ENCODE measurements at regions not wholly inside any gene's neighbourhood (a gene's known extent, or its start where the extent isn't known, plus 50 kb on each side); places are given as distances from the start of the nearest gene placed in this dataset.

DNA sequence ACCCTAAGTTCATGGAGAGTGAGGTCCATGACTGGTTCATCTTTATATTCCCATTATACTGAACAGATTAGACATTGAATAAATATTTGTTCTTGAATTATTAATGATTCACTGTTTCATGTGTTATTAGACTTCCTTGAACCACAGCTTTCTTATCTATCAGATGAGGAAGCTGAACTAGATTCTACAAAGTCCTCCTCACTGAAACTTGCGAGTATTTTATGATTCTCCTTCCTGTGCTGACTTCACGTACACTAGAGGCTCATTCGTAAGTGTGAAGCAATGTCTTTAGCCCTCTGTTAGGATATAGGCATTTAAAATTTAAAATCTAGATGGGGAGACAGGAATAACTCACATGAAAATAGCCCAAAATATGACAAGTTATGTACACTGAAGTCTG is 95.6 kb upstream of the IRF2BP2 start:
- ChIA-PET POLR2A (interaction anchor here (0.5 to 2.5 kb wide), 5 partner anchors 8 to 83 kb away, joined by 4 to 12 read pairs (median 4); no protein-coding TSS in a partner anchor), CTCF (ENCODE audit: unreplicated experiment) (no interaction called here)
- no peak overlapping the region for H3K4me2 ChIP-seq (ENCODE audit: low read length)
- no peak overlapping the region for H3K27ac ChIP-seq (ENCODE audit: low read depth, low read length, poor library complexity, severe bottlenecking)
- H3K9me3 ChIP-seq (ENCODE audit: low read length) = no peaks in the 10 kb centered on the region
- H3K4me3 ChIP-seq (ENCODE audit: low read depth, low read length, poor library complexity, severe bottlenecking) = no peak overlapping the region
- intact Hi-C loops (cut with micrococcal nuclease; ENCODE audit: unreplicated experiment) = no loop called here
- no peak for TF ChIP-seq CTCF (conservative IDR thresholded peaks at IDR 0.05; ENCODE audit: low read length)
- TF ChIP-seq EZH2phosphoT487 (IDR thresholded peaks at IDR 0.05; ENCODE audit: borderline replicate concordance, low read depth, low read length) = no peak
- 0 out of 2 replicates have a peak overlapping the region, but pooled peaks have one; percentile 16 for H2AFZ ChIP-seq (ENCODE audit: low read length)
- no peaks in the 10 kb centered on the region for H3K79me2 ChIP-seq (ENCODE audit: insufficient read depth, low read depth, low read length)
- no peaks in the 10 kb centered on the region for H3K4me1 ChIP-seq (ENCODE audit: insufficient read depth, low read length, poor library complexity, severe bottlenecking)
- no peak for DNase-seq (ENCODE audit: low spot score)
- no peaks in the 10 kb centered on the region for H3K9me2 ChIP-seq (ENCODE audit: insufficient read depth, low read length)
- no peaks in the 10 kb centered on the region for H4K20me1 ChIP-seq (ENCODE audit: insufficient read depth, low read length)
- H3K36me3 ChIP-seq (ENCODE audit: insufficient read depth, low read length) = no peaks in the 10 kb centered on the region
- no TSS peak for BruUV-seq (replicated peaks)

GRCh38 chr1:234704106-234704887 is 94.3 kb upstream of the IRF2BP2 start:
- no peaks in the 10 kb centered on the region for H4K20me1 ChIP-seq (ENCODE audit: insufficient read depth, low read length)
- no peaks in the 10 kb centered on the region for H3K9me3 ChIP-seq (ENCODE audit: low read length)
- H3K36me3 ChIP-seq (ENCODE audit: insufficient read depth, low read length) = no peaks in the 10 kb centered on the region
- POLR2A ChIA-PET = interaction anchor here (0.6 to 2.5 kb wide), 4 partner anchors 9 to 469 kb away, joined by 4 to 12 read pairs (median 6); no protein-coding TSS in a partner anchor
- no peaks in the 10 kb centered on the region for H3K4me1 ChIP-seq (ENCODE audit: insufficient read depth, low read length, poor library complexity, severe bottlenecking)
- no peaks in the 10 kb centered on the region for H3K79me2 ChIP-seq (ENCODE audit: insufficient read depth, low read depth, low read length)
- no peak overlapping the region for H3K4me2 ChIP-seq (ENCODE audit: low read length)
- no peak overlapping the region for H2AFZ ChIP-seq (ENCODE audit: low read length)
- no peak for TF ChIP-seq EZH2phosphoT487 (IDR thresholded peaks at IDR 0.05; ENCODE audit: borderline replicate concordance, low read depth, low read length)
- no peak for TF ChIP-seq CTCF (conservative IDR thresholded peaks at IDR 0.05; ENCODE audit: low read length)
- no peak overlapping the region for H3K4me3 ChIP-seq (ENCODE audit: low read depth, low read length, poor library complexity, severe bottlenecking)
- DNase-seq (ENCODE audit: low spot score) = no peak
- no peak overlapping the region for H3K27ac ChIP-seq (ENCODE audit: low read depth, low read length, poor library complexity, severe bottlenecking)
- intact Hi-C loops (cut with micrococcal nuclease; ENCODE audit: unreplicated experiment) = no loop called here
- BruUV-seq (replicated peaks) = no TSS peak
- CTCF ChIA-PET (ENCODE audit: unreplicated experiment) = no interaction called here
- H3K9me2 ChIP-seq (ENCODE audit: insufficient read depth, low read length) = no peaks in the 10 kb centered on the region

DNA sequence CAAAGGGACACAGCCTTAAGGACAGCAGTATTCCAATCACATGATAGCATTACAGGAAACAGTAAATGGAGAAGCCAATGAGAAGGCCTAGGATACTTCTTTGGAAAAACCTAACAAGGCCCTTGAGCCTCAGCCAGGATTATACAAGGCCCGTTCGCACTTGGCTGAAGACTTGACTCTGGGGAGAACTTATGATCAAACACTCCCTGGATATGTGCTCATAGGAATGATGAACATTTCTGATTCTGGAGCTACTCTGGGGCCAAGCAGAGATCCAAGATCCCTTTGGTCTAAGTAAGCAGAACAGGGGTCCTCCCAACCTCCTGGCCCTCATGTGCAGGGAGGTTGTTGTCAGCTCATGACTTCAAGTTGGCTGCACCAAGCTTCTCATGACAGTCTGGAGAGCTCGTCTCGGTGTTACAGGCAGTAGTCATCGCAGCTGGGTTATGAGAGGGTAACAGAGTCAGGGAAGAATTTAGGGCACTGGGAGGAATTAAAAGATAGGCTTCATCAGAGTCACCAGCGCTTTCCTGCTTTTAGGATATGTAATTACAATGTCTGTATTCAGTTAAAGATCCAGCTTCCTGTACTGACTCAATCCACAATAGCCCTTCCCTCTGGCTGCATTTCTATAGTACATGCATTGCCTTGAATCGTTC is 92.5 kb upstream of the IRF2BP2 start:
- POLR2A ChIA-PET = interaction anchor here (0.5 to 2.2 kb wide), 8 partner anchors 9 to 1151 kb away, joined by 3 to 9 read pairs (median 4); no protein-coding TSS in a partner anchor
- H3K4me2 ChIP-seq (ENCODE audit: low read length) = no peak overlapping the region
- CTCF ChIA-PET (ENCODE audit: unreplicated experiment) = no interaction called here
- TF ChIP-seq CTCF (conservative IDR thresholded peaks at IDR 0.05; ENCODE audit: low read length) = no peak
- no peak for TF ChIP-seq EZH2phosphoT487 (IDR thresholded peaks at IDR 0.05; ENCODE audit: borderline replicate concordance, low read depth, low read length)
- no peaks in the 10 kb centered on the region for H4K20me1 ChIP-seq (ENCODE audit: insufficient read depth, low read length)
- no peaks in the 10 kb centered on the region for H3K9me2 ChIP-seq (ENCODE audit: insufficient read depth, low read length)
- H3K79me2 ChIP-seq (ENCODE audit: insufficient read depth, low read depth, low read length) = no peaks in the 10 kb centered on the region
- no peaks in the 10 kb centered on the region for H3K36me3 ChIP-seq (ENCODE audit: insufficient read depth, low read length)
- DNase-seq (ENCODE audit: low spot score) = no peak
- H3K4me1 ChIP-seq (ENCODE audit: insufficient read depth, low read length, poor library complexity, severe bottlenecking) = no peaks in the 10 kb centered on the region
- no peak overlapping the region for H2AFZ ChIP-seq (ENCODE audit: low read length)
- intact Hi-C loops (cut with micrococcal nuclease; ENCODE audit: unreplicated experiment) = no loop called here
- no peak overlapping the region for H3K4me3 ChIP-seq (ENCODE audit: low read depth, low read length, poor library complexity, severe bottlenecking)
- H3K27ac ChIP-seq (ENCODE audit: low read depth, low read length, poor library complexity, severe bottlenecking) = no peak overlapping the region
- no TSS peak for BruUV-seq (replicated peaks)
- H3K9me3 ChIP-seq (ENCODE audit: low read length) = no peaks in the 10 kb centered on the region

All from OCI-LY7 (cell line).